Testis (tissue), 2 donors: ENCODE measurements at regions not wholly inside any gene's neighbourhood (a gene's known extent, or its start where the extent isn't known, plus 50 kb on each side); places are given as distances from the start of the nearest gene placed in this dataset.

Experiments used
- DNase-seq: peaks from one replicate; pipeline ENCODE4 v3.0.0-alpha.2; 2019
- H3K27ac ChIP-seq, 2 donors: fragments of 200-600 bp; sonication (generic); one replicate each; pipeline ENCODE4 v1.5.1; 2019
- H3K27me3 ChIP-seq: fragments of 200-600 bp; sonication (generic); one replicate; pipeline ENCODE4 v1.5.1; 2019
- H3K36me3 ChIP-seq: fragments of 200-600 bp; sonication (generic); one replicate; pipeline ENCODE4 v1.5.1; 2017; ENCODE audit warnings: low read depth; ENCODE audit errors: missing control alignments
- H3K4me1 ChIP-seq: fragments of 200-600 bp; sonication (generic); one replicate; pipeline ENCODE4 v1.5.1; 2019
- H3K4me3 ChIP-seq, 2 donors: fragments of 200-600 bp; sonication (generic); one replicate each; pipeline ENCODE4 v1.5.1; 2017 to 2019
- H3K9me3 ChIP-seq: fragments of 200-600 bp; sonication (generic); one replicate; pipeline ENCODE4 v1.5.1; 2017
- POLR2A ChIP-seq: fragments of 450-650 bp; IDR thresholded peaks from one replicate; pipeline ENCODE4 v1.6.1; 2017; ENCODE audit warnings: antibody characterized with exemption, mild to moderate bottlenecking, moderate library complexity
- WGBS, 2 donors: methylation state at CpG; one replicate each; pipeline ENCODE4 v1.1.5; 2018; 5-methylcytosine and 5-hydroxymethylcytosine counted together
- intact Hi-C: fragments of 100-400 bp; cut with DNase I; formaldehyde crosslinking; loops from one replicate; pipeline ENCODE4 v1.15.1; 2023; ENCODE audit warnings: low total_unique reads
- TF ChIP-seq, protein P1 (sequence below), 3 experiments: fragments of 450-650 bp in 2 of 3; fragments of 200-600 bp in 1 of 3; sonication (generic) in 1 of 3; IDR thresholded peaks; one replicate each; pipeline ENCODE4 v1.5.1; 2016 to 2019; ENCODE audit warnings: antibody characterized with exemption in 3 of 3, mild to moderate bottlenecking in 2 of 3, moderate library complexity in 1 of 3

DNA sequence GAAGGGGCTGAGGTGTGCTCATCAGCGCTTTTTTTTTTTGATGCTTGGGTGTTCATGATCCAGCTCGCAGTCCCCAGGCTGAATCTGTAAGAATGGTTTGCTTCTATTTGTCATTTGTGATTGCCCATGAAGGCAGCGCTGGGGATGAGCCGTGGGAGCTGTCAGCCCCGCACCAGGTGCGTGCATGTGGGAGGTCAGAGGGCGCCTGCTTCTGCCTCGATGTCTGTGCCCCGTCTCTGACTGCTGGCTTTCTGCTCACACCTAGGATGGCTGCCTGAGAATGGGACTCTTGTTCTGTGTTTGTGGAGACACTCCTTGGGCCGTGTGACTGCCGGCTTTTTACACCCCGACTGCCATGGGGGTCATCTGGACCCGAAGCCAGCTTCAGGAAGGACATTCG lies 141.2 kb upstream of the RTL1 start:
- Histone ChIP-seq H3K27me3 (no peaks in the 10 kb centered on the region), H3K36me3 (no peaks in the 10 kb centered on the region), H3K9me3 (no peaks in the 10 kb centered on the region), H3K4me3 (no peak overlapping the region), H3K4me1 (no peaks in the 10 kb centered on the region), H3K27ac (no peak overlapping the region)
- TF ChIP-seq, protein P1, sequence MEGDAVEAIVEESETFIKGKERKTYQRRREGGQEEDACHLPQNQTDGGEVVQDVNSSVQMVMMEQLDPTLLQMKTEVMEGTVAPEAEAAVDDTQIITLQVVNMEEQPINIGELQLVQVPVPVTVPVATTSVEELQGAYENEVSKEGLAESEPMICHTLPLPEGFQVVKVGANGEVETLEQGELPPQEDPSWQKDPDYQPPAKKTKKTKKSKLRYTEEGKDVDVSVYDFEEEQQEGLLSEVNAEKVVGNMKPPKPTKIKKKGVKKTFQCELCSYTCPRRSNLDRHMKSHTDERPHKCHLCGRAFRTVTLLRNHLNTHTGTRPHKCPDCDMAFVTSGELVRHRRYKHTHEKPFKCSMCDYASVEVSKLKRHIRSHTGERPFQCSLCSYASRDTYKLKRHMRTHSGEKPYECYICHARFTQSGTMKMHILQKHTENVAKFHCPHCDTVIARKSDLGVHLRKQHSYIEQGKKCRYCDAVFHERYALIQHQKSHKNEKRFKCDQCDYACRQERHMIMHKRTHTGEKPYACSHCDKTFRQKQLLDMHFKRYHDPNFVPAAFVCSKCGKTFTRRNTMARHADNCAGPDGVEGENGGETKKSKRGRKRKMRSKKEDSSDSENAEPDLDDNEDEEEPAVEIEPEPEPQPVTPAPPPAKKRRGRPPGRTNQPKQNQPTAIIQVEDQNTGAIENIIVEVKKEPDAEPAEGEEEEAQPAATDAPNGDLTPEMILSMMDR (IDR thresholded peaks at IDR 0.05) = no peak
- no peak for TF ChIP-seq POLR2A
- WGBS, 2 donors = 76 to 86% methylated on average over 13 to 14 of the region's 14 CpGs
- intact Hi-C loops = no loop called here
- DNase-seq = no peak

DNA sequence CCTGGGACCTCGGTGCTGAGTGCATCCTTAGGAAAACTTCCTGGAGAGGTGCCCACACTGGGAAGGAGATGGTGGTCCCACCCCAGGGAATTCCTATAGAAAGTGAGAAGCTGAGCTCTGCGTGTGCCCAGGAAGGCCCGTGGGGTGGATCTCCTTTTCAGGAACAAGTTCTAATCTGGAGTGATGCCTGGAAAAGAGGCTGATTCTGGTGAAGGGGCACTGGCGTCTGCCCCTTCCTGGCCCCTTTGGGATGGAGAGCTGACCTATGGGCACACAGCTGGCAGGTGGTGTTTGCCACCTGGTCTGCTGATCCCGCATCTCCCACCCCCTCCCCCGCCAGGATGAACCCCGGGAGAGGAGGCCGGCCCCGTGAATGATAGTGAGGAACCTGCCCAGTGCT lies 142.0 kb upstream of the RTL1 start:
- TF ChIP-seq, protein P1 (IDR thresholded peaks at IDR 0.05) = no peak
- no peak for TF ChIP-seq POLR2A
- H3K4me3 ChIP-seq = no peak overlapping the region
- H3K4me1 ChIP-seq = no peaks in the 10 kb centered on the region
- no peak overlapping the region for H3K27ac ChIP-seq
- no peak for DNase-seq
- H3K9me3 ChIP-seq = no peaks in the 10 kb centered on the region
- intact Hi-C loops = no loop called here
- 80 to 83% methylated on average over 6 to 9 of the region's 9 CpGs for whole genome bisulfite sequencing, 2 donors
- H3K36me3 ChIP-seq = no peaks in the 10 kb centered on the region
- no peaks in the 10 kb centered on the region for H3K27me3 ChIP-seq

DNA sequence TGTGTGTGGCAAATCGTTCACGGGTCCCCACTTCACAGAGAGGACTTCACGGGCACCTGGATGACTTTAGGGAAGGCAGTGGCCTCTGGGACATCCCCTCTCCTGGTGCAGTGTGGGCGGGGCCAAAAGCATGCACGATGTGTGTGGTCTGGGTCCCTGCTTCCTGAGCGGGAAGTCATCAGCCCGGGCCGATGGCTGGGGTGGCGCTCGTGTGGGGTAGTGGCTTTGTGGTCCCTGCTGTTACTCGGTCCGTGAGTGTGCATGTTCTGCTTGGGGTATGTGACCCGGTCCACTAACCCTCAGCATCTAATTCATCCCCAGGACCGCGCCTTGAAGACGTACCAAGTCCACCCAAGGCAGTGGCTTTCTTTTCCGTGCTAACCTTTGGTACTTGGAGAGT lies 142.5 kb upstream of the RTL1 start:
- Histone ChIP-seq H3K36me3 (no peaks in the 10 kb centered on the region), H3K4me1 (no peaks in the 10 kb centered on the region), H3K9me3 (no peaks in the 10 kb centered on the region), H3K27ac (no peak overlapping the region), H3K27me3 (no peaks in the 10 kb centered on the region), H3K4me3 (no peak overlapping the region)
- DNase-seq = no peak
- WGBS, 2 donors = 90 to 92% methylated on average over 15 to 17 of the region's 17 CpGs
- intact Hi-C loops = no loop called here
- no peak for TF ChIP-seq POLR2A
- TF ChIP-seq, protein P1 (IDR thresholded peaks at IDR 0.05) = no peak

DNA sequence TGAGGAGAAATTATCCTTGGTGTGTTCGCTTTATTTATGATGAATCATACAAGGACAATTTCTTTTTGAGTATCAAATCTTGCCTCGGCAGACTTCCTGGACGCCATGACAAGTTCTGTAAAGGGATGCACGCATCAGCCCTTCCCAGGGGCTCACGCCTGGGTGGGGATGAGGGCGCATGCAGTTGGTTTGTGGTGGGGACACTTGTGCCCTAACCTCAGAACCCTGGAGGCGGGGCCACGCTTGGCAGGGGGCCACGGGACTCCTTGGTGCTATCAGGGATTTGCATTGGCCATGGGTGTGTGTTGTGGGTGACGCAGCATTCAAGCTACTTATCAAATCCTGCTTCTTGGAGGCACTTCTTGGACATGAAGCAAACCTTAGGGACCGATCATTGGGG lies 143.8 kb upstream of the RTL1 start:
- no peak overlapping the region for H3K27ac ChIP-seq
- TF ChIP-seq, protein P1 (IDR thresholded peaks at IDR 0.05) = no peak
- no peak for TF ChIP-seq POLR2A
- WGBS, 2 donors = 83 to 95% methylated on average over 4 to 11 of the region's 11 CpGs
- H3K9me3 ChIP-seq = no peaks in the 10 kb centered on the region
- intact Hi-C loops = no loop called here
- H3K4me3 ChIP-seq = no peak overlapping the region
- H3K4me1 ChIP-seq = no peaks in the 10 kb centered on the region
- H3K27me3 ChIP-seq = no peaks in the 10 kb centered on the region
- H3K36me3 ChIP-seq = no peaks in the 10 kb centered on the region
- DNase-seq = no peak

DNA sequence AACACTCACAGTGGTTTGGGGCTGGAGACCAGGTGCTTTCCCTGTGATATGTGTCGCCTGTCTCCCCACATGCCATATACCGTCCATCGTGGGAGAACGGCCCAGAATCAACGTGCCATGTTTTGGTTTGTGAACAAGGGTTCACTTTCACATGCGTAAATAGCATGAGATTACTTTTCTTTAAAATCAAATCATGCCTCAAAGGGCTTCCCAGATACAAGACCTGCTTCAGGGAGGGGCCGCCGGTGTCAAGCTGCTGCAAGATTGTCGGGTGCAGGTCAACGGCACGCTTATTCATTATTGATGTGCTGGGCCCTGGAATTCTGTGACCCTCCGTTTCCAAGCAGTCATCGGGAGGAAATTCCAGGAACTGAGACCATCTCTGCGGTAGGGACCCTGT lies 145.2 kb upstream of the RTL1 start:
- intact Hi-C loops = no loop called here
- WGBS, 2 donors = 95 to 96% methylated on average over 14 of the region's 14 CpGs
- no peak for DNase-seq
- H3K4me3 ChIP-seq = no peak overlapping the region
- H3K9me3 ChIP-seq = no peaks in the 10 kb centered on the region
- H3K27me3 ChIP-seq = no peaks in the 10 kb centered on the region
- H3K36me3 ChIP-seq = no peaks in the 10 kb centered on the region
- H3K27ac ChIP-seq = no peak overlapping the region
- no peaks in the 10 kb centered on the region for H3K4me1 ChIP-seq
- TF ChIP-seq, protein P1 (IDR thresholded peaks at IDR 0.05) = no peak
- no peak for TF ChIP-seq POLR2A
